T-cell (primary cell): ENCODE measurements at regions not wholly inside any gene's neighbourhood (a gene's known extent, or its start where the extent isn't known, plus 50 kb on each side); places are given as distances from the start of the nearest gene placed in this dataset.

Experiments
- ATAC-seq, 4 experiments: fragments of 200-7000 bp in 3 of 4; fragments of 150-1000 bp in 1 of 4; cut with Tn5 transposase; replicated peaks in 1 of 4; 1 replicate in 3 of 4; 2 replicates in 1 of 4; pipeline ENCODE4 v1.10.0; 2021; ENCODE audit warnings: moderate library complexity in 3 of 4, mild to moderate bottlenecking in 2 of 4, moderate number of reproducible peaks in 1 of 4
- CTCF ChIA-PET, 2 donors: fragments of 300-600 bp; sonication (Branson Sonifier 250); formaldehyde crosslinking; loops; one replicate each; lab custom pipeline; 2022; ENCODE audit warnings: antibody characterized with exemption in 2 of 2; lab: Charles Lee
- POLR2A ChIA-PET, 2 donors: fragments of 300-600 bp; sonication (Branson Sonifier 250); formaldehyde crosslinking; loops; one replicate each; lab custom pipeline; 2022; ENCODE audit warnings: antibody characterized with exemption in 2 of 2; lab: Charles Lee
- DNase-seq, 35 experiments: peaks; one replicate each; pipeline versions ENCODE4 v3.0.0 to v3.0.0-alpha.2; 2013 to 2023
- H3K27ac ChIP-seq: one replicate; pipeline ENCODE4 v1.5.1; 2013; ENCODE audit warnings: low read length
- H3K27me3 ChIP-seq, 2 experiments: replicated peaks in 1 of 2; 1 replicate in 1 of 2; 2 replicates in 1 of 2; pipeline versions ENCODE4 v1.6.1 to v1.7.0; 2013; ENCODE audit warnings: low read length in 1 of 2, mixed read lengths in 1 of 2; ENCODE audit not compliant: control insufficient read depth in 2 of 2, insufficient read depth in 2 of 2; ENCODE audit errors: extremely low read depth in 1 of 2
- H3K36me3 ChIP-seq, 2 donors: 1 replicate in 1 of 2; 2 replicates in 1 of 2; pipeline versions ENCODE4 v1.6.1 to v1.7.0; 2013; ENCODE audit warnings: low read length in 1 of 2; ENCODE audit not compliant: control insufficient read depth in 2 of 2, insufficient read depth in 1 of 2; ENCODE audit errors: extremely low read depth in 1 of 2
- H3K4me1 ChIP-seq, 2 experiments: 1 replicate in 1 of 2; 2 replicates in 1 of 2; pipeline versions ENCODE4 v1.6.1 to v1.7.0; 2013; ENCODE audit warnings: low read length in 2 of 2, mixed read lengths in 1 of 2; ENCODE audit not compliant: insufficient read depth in 2 of 2, control insufficient read depth in 1 of 2; ENCODE audit errors: extremely low read depth in 1 of 2
- H3K4me3 ChIP-seq, 2 donors: 1 replicate in 1 of 2; 2 replicates in 1 of 2; pipeline versions ENCODE4 v1.5.1 to v1.7.0; 2013; ENCODE audit warnings: mild to moderate bottlenecking in 2 of 2, low read length in 1 of 2, moderate library complexity in 1 of 2; ENCODE audit not compliant: control insufficient read depth in 1 of 2; ENCODE audit errors: extremely low read depth in 1 of 2
- H3K9me3 ChIP-seq: 2 replicates; pipeline ENCODE4 v1.7.0; 2013
- H3K27ac Mint-ChIP-seq, 2 donors: one replicate each; pipeline ENCODE4 v1.8.0; 2020 to 2021; ENCODE audit warnings: mild to moderate bottlenecking in 2 of 2, mixed read lengths in 2 of 2
- H3K27me3 Mint-ChIP-seq, 2 donors: one replicate each; pipeline ENCODE4 v1.8.0; 2021 to 2022; ENCODE audit warnings: mixed read lengths in 2 of 2
- H3K36me3 Mint-ChIP-seq: one replicate; pipeline ENCODE4 v1.8.0; 2021; ENCODE audit warnings: mixed read lengths
- H3K4me1 Mint-ChIP-seq, 3 donors: one replicate each; pipeline ENCODE4 v1.8.0; 2020 to 2022; ENCODE audit warnings: mixed read lengths in 3 of 3, mild to moderate bottlenecking in 1 of 3
- H3K4me3 Mint-ChIP-seq, 3 donors: one replicate each; pipeline ENCODE4 v1.8.0; 2020 to 2022; ENCODE audit warnings: mild to moderate bottlenecking in 3 of 3, mixed read lengths in 3 of 3, moderate library complexity in 3 of 3
- H3K9me3 Mint-ChIP-seq, 3 donors: one replicate each; pipeline ENCODE4 v1.8.0; 2020 to 2022; ENCODE audit warnings: mixed read lengths in 3 of 3
- WGBS: methylation state at CpG from one replicate; pipeline ENCODE4 v1.1.5; 2013; ENCODE audit warnings: missing lambda C conversion rate; ENCODE audit not compliant: insufficient coverage; 5-methylcytosine and 5-hydroxymethylcytosine counted together

- no peaks in the 10 kb centered on the region for H3K27me3 ChIP-seq
- POLR2A ChIA-PET = no interaction called here
- no peak overlapping the region for H3K27ac ChIP-seq
- WGBS = 94% methylated on average over 1 of the region's 2 CpGs
- ATAC-seq (no peak), DNase-seq (no peak)
- H3K36me3 ChIP-seq = no peaks in the 10 kb centered on the region
- no peaks in the 10 kb centered on the region for H3K4me1 ChIP-seq
- no peak overlapping the region for H3K27ac Mint-ChIP-seq
- peaks cover 4 to 11% (median 4%) of the 10 kb centered on the region in 3 donors for H3K9me3 Mint-ChIP-seq
- H3K9me3 ChIP-seq = no peaks in the 10 kb centered on the region
- CTCF ChIA-PET = no interaction called here
- no peaks in the 10 kb centered on the region for H3K27me3 Mint-ChIP-seq
- H3K4me3 ChIP-seq = no peak overlapping the region
- no peak overlapping the region for H3K4me3 Mint-ChIP-seq
- H3K4me1 Mint-ChIP-seq = no peaks in the 10 kb centered on the region
- H3K36me3 Mint-ChIP-seq = no peaks in the 10 kb centered on the region
These were observed 282.3 kb upstream of the CHRM2 start for GRCh38 chr7:136585954-136586670.

GRCh38 chr7:136566491-136566890 is 302.0 kb upstream of the CHRM2 start:
- no peaks in the 10 kb centered on the region for H3K4me1 ChIP-seq

GRCh38 chr7:136555933-136556332 is 312.5 kb upstream of the CHRM2 start:
- Mint-ChIP-seq H3K36me3 (no peaks in the 10 kb centered on the region), H3K4me3 (no peak overlapping the region), H3K9me3 (peaks cover 3 to 24% (median 7%) of the 10 kb centered on the region in 3 donors), H3K27me3 (no peaks in the 10 kb centered on the region), H3K27ac (no peak overlapping the region), H3K4me1 (no peaks in the 10 kb centered on the region)
- no peaks in the 10 kb centered on the region for H3K4me1 ChIP-seq
- H3K4me3 ChIP-seq = no peak overlapping the region
- H3K9me3 ChIP-seq = no peaks in the 10 kb centered on the region
- no peaks in the 10 kb centered on the region for H3K27me3 ChIP-seq
- ChIA-PET POLR2A (no interaction called here), CTCF (no interaction called here)
- no peak overlapping the region for H3K27ac ChIP-seq
- DNase-seq (no peak), ATAC-seq (no peak)
- 86% methylated on average over 1 of the region's 5 CpGs for WGBS
- H3K36me3 ChIP-seq = no peaks in the 10 kb centered on the region

More at GRCh38 chr7:136566491-136566890, 302.0 kb upstream of the CHRM2 start:
- H3K4me1 Mint-ChIP-seq = no peaks in the 10 kb centered on the region
- Histone ChIP-seq H3K4me3 (no peak overlapping the region), H3K36me3 (no peaks in the 10 kb centered on the region), H3K27me3 (no peaks in the 10 kb centered on the region), H3K9me3 (no peaks in the 10 kb centered on the region), H3K27ac (no peak overlapping the region)
- DNase-seq (no peak), ATAC-seq (no peak)
- no peaks in the 10 kb centered on the region for H3K36me3 Mint-ChIP-seq
- ChIA-PET CTCF (no interaction called here), POLR2A (no interaction called here)
- no peaks in the 10 kb centered on the region for H3K27me3 Mint-ChIP-seq
- peaks cover 8 to 31% (median 22%) of the 10 kb centered on the region in 3 donors for H3K9me3 Mint-ChIP-seq
- H3K27ac Mint-ChIP-seq = no peak overlapping the region
- H3K4me3 Mint-ChIP-seq = no peak overlapping the region
- WGBS = 100% methylated on average over 1 of the region's 2 CpGs

GRCh38 chr7:136551618-136552017 is 316.8 kb upstream of the CHRM2 start:
- no peak for ATAC-seq
- no peak overlapping the region for H3K27ac ChIP-seq
- H3K27me3 ChIP-seq = no peaks in the 10 kb centered on the region
- WGBS = no CpG with 5 or more reads among the region's 1 CpG
- Mint-ChIP-seq H3K36me3 (no peaks in the 10 kb centered on the region), H3K9me3 (peaks cover 3 to 9% (median 3%) of the 10 kb centered on the region in 3 donors), H3K4me1 (no peaks in the 10 kb centered on the region), H3K4me3 (no peak overlapping the region), H3K27me3 (no peaks in the 10 kb centered on the region), H3K27ac (no peak overlapping the region)
- H3K4me3 ChIP-seq = no peak overlapping the region
- CTCF ChIA-PET = no interaction called here
- POLR2A ChIA-PET = no interaction called here
- no peaks in the 10 kb centered on the region for H3K4me1 ChIP-seq
- no peaks in the 10 kb centered on the region for H3K36me3 ChIP-seq
- no peaks in the 10 kb centered on the region for H3K9me3 ChIP-seq
- DNase-seq = no peak

GRCh38 chr7:136549756-136550155 is 318.7 kb upstream of the CHRM2 start:
- Mint-ChIP-seq H3K4me1 (no peaks in the 10 kb centered on the region), H3K36me3 (no peaks in the 10 kb centered on the region), H3K27ac (no peak overlapping the region), H3K9me3 (peaks cover 0 to 12% (median 2%) of the 10 kb centered on the region in 3 donors), H3K27me3 (no peaks in the 10 kb centered on the region), H3K4me3 (no peak overlapping the region)
- H3K27ac ChIP-seq = no peak overlapping the region
- no peak overlapping the region for H3K4me3 ChIP-seq
- ChIA-PET CTCF (no interaction called here), POLR2A (no interaction called here)
- ATAC-seq (no peak), DNase-seq (no peak)
- H3K27me3 ChIP-seq = no peaks in the 10 kb centered on the region
- H3K36me3 ChIP-seq = no peaks in the 10 kb centered on the region
- no CpG with 5 or more reads among the region's 1 CpG for WGBS
- no peaks in the 10 kb centered on the region for H3K4me1 ChIP-seq
- no peaks in the 10 kb centered on the region for H3K9me3 ChIP-seq

GRCh38 chr7:136533732-136534131 is 334.7 kb upstream of the CHRM2 start:
- H3K4me3 ChIP-seq = no peak overlapping the region
- no peaks in the 10 kb centered on the region for H3K27me3 ChIP-seq
- Mint-ChIP-seq H3K27ac (no peak overlapping the region), H3K27me3 (no peaks in the 10 kb centered on the region), H3K9me3 (peaks cover 28 to 51% (median 29%) of the 10 kb centered on the region in 3 donors), H3K36me3 (no peaks in the 10 kb centered on the region), H3K4me1 (no peaks in the 10 kb centered on the region), H3K4me3 (no peak overlapping the region)
- WGBS = 73% methylated on average over 8 of the region's 8 CpGs
- CTCF ChIA-PET = no interaction called here
- H3K27ac ChIP-seq = no peak overlapping the region
- no peaks in the 10 kb centered on the region for H3K9me3 ChIP-seq
- POLR2A ChIA-PET = no interaction called here
- DNase-seq = no peak
- ATAC-seq = no peak
- no peaks in the 10 kb centered on the region for H3K4me1 ChIP-seq
- H3K36me3 ChIP-seq = no peaks in the 10 kb centered on the region

GRCh38 chr7:136530831-136531230 is 337.6 kb upstream of the CHRM2 start:
- no peaks in the 10 kb centered on the region for H3K27me3 Mint-ChIP-seq
- no peak overlapping the region for H3K27ac ChIP-seq
- peaks cover 22 to 43% (median 24%) of the 10 kb centered on the region in 3 donors for H3K9me3 Mint-ChIP-seq
- H3K27ac Mint-ChIP-seq = no peak overlapping the region
- CTCF ChIA-PET = no interaction called here
- H3K4me3 Mint-ChIP-seq = no peak overlapping the region
- no peaks in the 10 kb centered on the region for H3K36me3 ChIP-seq
- no peaks in the 10 kb centered on the region for H3K36me3 Mint-ChIP-seq
- POLR2A ChIA-PET = no interaction called here
- H3K9me3 ChIP-seq = no peaks in the 10 kb centered on the region
- no peaks in the 10 kb centered on the region for H3K27me3 ChIP-seq
- DNase-seq (no peak), ATAC-seq (no peak)
- H3K4me1 Mint-ChIP-seq = no peaks in the 10 kb centered on the region
- H3K4me1 ChIP-seq = no peaks in the 10 kb centered on the region
- H3K4me3 ChIP-seq = no peak overlapping the region
